Aorta (tissue), 5 donors: ENCODE measurements at regions not wholly inside any gene's neighbourhood (a gene's known extent, or its start where the extent isn't known, plus 50 kb on each side); places are given as distances from the start of the nearest gene placed in this dataset.

Experiments used
- ATAC-seq: fragments of 200-7000 bp; cut with Tn5 transposase; one replicate; pipeline ENCODE4 v1.9.1; 2022; ENCODE audit warnings: moderate library complexity; ENCODE audit not compliant: low FRiP score
- DNase-seq, 2 donors: peaks; one replicate each; pipeline ENCODE4 v3.0.0-alpha.2; 2020
- H3K27ac ChIP-seq, 2 donors: one replicate each; pipeline ENCODE4 v1.5.1; 2013; ENCODE audit warnings: low read length in 2 of 2, mild to moderate bottlenecking in 2 of 2, moderate library complexity in 2 of 2, control low read depth in 1 of 2, inconsistent platforms in 1 of 2, low read depth in 1 of 2
- H3K27me3 ChIP-seq, 2 donors: one replicate each; pipeline ENCODE4 v1.6.1; 2013; ENCODE audit warnings: control low read depth in 1 of 2, low read length in 1 of 2, mild to moderate bottlenecking in 1 of 2, moderate library complexity in 1 of 2; ENCODE audit not compliant: insufficient read depth in 2 of 2, control insufficient read depth in 1 of 2
- H3K36me3 ChIP-seq, 2 donors: one replicate each; pipeline ENCODE4 v1.6.1; 2013; ENCODE audit warnings: control low read depth in 1 of 2, low read length in 1 of 2, mild to moderate bottlenecking in 1 of 2; ENCODE audit not compliant: insufficient read depth in 2 of 2, control insufficient read depth in 1 of 2
- H3K4me1 ChIP-seq, 2 donors: one replicate each; pipeline ENCODE4 v1.6.1; 2013; ENCODE audit warnings: low read length in 2 of 2, control low read depth in 1 of 2, mild to moderate bottlenecking in 1 of 2, moderate library complexity in 1 of 2; ENCODE audit not compliant: insufficient read depth in 2 of 2, control insufficient read depth in 1 of 2
- H3K4me3 ChIP-seq, 2 donors: one replicate each; pipeline ENCODE4 v1.5.1; 2013; ENCODE audit warnings: low read length in 2 of 2, control low read depth in 1 of 2, mild to moderate bottlenecking in 1 of 2
- H3K9me3 ChIP-seq: one replicate; pipeline ENCODE4 v1.6.1; 2013; ENCODE audit warnings: mild to moderate bottlenecking, low read length; ENCODE audit not compliant: control insufficient read depth
- WGBS, 2 donors: extraction: QIAGEN DNeasy Blood & Tissue Kit; methylation state at CpG; one replicate each; pipeline ENCODE4 v1.1.7; 2013; 5-methylcytosine and 5-hydroxymethylcytosine counted together
- intact Hi-C, 2 donors: fragments of 100-400 bp; cut with DNase I; formaldehyde crosslinking; loops; one replicate each; pipeline versions ENCODE4 v1.14.2 to v1.15.0; 2022
- donor health status: healthy with polysubstance abuse.
- donor health status: Bipolar disorder and iron deficiency.
- donor health status: DM: no; HTN: no; CAD: no.
- donor health status: DM: no; HTN: no; CAD: no.
- donor health status: DM: yes; HTN: yes; CAD: no.

DNA sequence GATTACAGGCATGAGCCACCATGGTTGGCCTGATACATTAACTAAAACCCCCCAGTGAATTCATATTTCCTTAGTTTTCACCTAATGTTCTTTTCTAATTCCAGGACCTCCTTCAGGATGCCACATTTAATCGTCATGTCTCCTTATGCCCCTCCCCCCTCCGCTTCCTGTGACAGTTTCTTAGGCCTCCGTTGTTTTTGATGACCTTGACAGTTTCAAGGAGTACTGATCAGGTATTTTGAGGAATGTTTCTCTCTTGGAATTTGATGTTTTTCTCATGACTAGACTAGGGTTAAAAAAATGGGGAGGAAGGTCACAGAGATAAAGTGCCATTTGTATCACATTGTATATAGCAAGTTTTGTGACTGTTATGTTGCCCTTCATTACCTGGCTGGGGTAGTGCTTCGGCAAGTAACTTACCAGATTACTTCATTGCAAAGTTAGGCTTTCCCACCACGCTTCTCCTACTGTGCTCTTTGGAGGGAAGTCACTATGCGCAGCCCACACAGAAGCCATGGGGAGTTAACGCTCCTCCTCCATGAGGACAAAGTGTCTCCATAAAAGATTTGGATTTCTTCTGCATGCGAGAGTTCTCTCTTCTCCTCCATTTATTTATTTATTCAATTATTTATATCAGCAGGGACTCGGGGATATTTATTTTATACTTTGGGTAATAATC is 99.5 kb downstream of the NCR2 start:
- DNase-seq (no peak), ATAC-seq (no peak)
- no peak overlapping the region for H3K4me3 ChIP-seq
- no peaks in the 10 kb centered on the region for H3K4me1 ChIP-seq
- 75 to 78% methylated on average over 9 of the region's 9 CpGs for WGBS, 2 donors
- no peaks in the 10 kb centered on the region for H3K9me3 ChIP-seq
- no peak overlapping the region for H3K27ac ChIP-seq
- H3K36me3 ChIP-seq: no peaks in the 10 kb centered on the region
- intact Hi-C loops: loop anchor here in 1 of 2 donors (5.0 kb wide), 1 partner anchor 32 kb away; no protein-coding TSS in a partner anchor
- no peaks in the 10 kb centered on the region for H3K27me3 ChIP-seq

DNA sequence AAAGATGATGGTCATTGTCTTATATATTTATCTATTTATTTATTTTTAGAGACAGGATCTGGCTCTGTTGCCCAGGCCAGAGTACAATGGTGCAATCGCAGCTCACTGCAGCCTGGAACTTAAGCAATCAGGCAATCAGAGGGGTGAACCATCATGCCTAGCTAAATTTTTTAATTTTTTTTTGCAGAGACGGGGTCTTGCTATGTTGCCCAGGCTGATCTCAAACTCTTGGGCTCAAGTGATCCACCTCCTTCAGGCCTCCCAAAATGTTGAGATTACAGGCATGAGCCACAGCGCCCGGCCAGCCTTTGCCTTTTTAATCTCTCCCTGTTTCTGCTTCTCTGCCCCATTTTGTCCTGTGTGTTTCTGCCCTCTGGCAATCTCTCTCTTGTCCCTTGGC is 102.2 kb downstream of the NCR2 start:
- intact Hi-C loops: no loop called here
- H3K27me3 ChIP-seq: no peaks in the 10 kb centered on the region
- no peak for DNase-seq
- H3K4me1 ChIP-seq: no peaks in the 10 kb centered on the region
- H3K9me3 ChIP-seq: no peaks in the 10 kb centered on the region
- no peaks in the 10 kb centered on the region for H3K36me3 ChIP-seq
- ATAC-seq: no peak
- 92 to 95% methylated on average over 4 of the region's 4 CpGs for WGBS, 2 donors
- H3K4me3 ChIP-seq: no peak overlapping the region
- H3K27ac ChIP-seq: no peak overlapping the region

DNA sequence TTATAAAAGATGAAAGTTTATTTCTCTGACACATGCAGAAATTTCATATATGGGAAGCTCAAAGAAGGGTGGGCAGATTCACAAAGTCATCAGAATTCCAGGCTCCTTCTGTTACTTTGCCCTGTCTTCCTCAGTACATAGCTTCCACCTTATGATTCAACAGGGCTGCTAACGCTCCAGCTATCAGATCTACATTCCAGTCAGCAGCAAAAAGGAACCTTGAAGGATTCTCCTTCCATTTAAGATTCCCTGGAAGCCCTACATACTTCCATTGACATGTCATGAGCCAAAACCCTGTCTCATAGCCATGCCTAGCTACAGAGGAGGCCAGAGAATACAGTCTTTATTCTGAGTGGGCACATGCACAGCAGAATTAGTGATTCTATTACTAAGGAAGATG is 103.3 kb downstream of the NCR2 start:
- ATAC-seq (no peak), DNase-seq (no peak)
- 96 to 97% methylated on average over 1 of the region's 1 CpG for WGBS, 2 donors
- intact Hi-C loops: no loop called here
- Histone ChIP-seq H3K9me3 (no peaks in the 10 kb centered on the region), H3K4me3 (no peak overlapping the region), H3K4me1 (no peaks in the 10 kb centered on the region), H3K36me3 (no peaks in the 10 kb centered on the region), H3K27me3 (no peaks in the 10 kb centered on the region), H3K27ac (no peak overlapping the region)

DNA sequence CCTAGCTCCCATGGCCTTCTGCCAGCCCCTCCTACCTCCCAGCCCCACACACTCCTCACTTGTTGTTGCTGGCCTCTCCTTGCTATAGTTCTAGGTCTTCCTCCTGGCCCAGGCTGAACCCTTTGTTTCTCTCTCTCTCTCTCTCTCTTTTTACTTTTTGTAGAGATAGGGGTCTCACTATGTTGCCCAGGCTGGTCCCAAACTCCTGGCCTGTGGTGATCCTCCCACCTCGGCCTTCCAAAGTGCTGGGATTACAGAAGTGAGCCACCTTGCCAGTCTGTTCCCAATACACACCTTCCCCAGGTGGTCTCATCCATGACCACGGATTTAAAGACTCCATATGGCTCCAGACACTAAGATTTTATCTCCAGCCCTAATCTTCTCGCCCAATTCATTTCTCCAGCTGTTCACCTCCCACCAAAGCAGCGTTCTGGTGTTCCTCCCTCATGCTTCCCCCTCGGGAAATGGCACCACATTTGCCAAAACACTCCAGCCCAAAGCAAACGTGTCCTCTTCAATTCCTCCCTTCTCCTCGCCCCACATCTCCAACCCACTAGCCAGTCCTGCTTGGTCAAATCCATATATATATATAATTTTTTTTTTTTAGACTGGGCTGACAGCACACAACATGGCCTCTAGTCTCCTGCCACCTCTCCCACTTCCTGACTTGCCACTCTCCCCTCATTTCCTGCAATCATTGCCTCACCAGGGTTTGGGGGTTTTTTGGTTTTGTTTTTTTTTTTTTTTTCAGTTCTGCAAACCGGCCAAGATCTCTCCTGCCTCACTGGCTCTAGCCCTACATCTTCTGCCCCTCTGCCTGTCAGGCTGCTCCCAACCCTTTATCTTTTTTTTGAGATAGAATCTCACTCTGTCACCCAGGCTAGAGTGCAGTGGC is 104.4 kb downstream of the NCR2 start:
- no peak for DNase-seq
- H3K27ac ChIP-seq: no peak overlapping the region
- H3K4me1 ChIP-seq: no peaks in the 10 kb centered on the region
- no peaks in the 10 kb centered on the region for H3K9me3 ChIP-seq
- 80 to 84% methylated on average over 8 of the region's 8 CpGs for WGBS, 2 donors
- ATAC-seq: no peak
- no peak overlapping the region for H3K4me3 ChIP-seq
- intact Hi-C loops: no loop called here
- H3K27me3 ChIP-seq: no peaks in the 10 kb centered on the region
- H3K36me3 ChIP-seq: no peaks in the 10 kb centered on the region

DNA sequence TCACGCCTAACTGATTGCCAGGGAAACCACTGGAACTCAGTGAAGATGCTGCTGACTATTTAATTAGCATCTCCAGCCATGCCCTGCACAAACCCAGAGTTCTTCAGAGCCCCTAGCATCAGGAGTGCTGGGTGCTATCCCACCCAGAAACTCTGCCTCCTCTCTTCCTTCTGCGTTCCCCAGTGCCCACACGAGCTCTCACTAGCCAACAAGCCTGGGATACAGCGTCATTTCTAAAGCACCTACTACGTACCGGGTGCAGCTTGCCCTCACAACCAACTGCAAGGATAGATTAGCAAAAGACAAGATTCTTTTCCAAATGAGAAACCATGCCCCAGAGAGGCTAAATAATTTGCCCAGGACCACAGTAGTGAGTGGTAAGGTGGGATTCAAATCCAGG is 105.2 kb upstream of the FOXP4 start:
- H3K36me3 ChIP-seq: no peaks in the 10 kb centered on the region
- H3K9me3 ChIP-seq: no peaks in the 10 kb centered on the region
- H3K27me3 ChIP-seq: no peaks in the 10 kb centered on the region
- no peak overlapping the region for H3K27ac ChIP-seq
- WGBS, 2 donors: 95% methylated on average over 6 of the region's 6 CpGs
- H3K4me3 ChIP-seq: no peak overlapping the region
- intact Hi-C loops: no loop called here
- ATAC-seq: no peak
- no peaks in the 10 kb centered on the region for H3K4me1 ChIP-seq
- no peak for DNase-seq

DNA sequence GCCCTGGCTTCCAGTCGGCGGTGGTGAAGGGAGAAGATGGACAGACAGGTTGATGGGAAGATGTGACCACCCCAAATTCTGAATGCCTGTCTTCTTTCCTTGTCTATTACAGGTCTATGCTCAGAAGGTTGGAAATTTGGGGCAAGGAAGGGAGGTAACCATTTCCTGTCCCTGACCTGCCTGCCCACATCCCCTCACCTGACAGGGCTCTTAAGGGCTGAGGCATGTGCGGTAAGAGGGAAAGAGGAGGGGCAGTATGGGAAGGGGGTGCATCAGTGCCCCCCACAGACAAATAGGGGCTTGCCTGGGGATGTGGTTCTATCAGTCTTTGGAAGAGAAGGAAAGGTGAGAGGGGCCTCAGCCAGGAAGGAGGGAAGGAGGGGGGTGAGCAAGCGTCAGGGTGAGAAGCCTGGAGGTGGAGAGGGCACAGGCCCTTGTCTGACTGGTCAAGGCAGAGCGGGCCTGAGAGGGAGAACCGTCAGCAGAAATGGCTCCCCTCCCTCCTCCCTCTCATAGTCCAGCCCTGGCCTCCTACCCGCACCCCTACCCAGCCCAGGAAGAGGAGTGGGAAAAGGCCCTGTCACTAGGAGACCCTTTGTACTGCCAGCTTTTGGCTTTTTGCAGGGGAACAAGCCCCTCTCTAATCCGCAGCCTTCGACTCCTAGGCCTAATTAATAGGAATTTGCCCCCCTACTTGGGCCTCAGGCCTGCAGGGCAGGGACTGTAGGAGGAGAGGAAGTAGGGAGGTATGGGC is 104.4 kb upstream of the FOXP4 start:
- Histone ChIP-seq H3K9me3 (no peaks in the 10 kb centered on the region), H3K4me1 (no peaks in the 10 kb centered on the region), H3K27ac (no peak overlapping the region), H3K36me3 (no peaks in the 10 kb centered on the region), H3K4me3 (no peak overlapping the region), H3K27me3 (no peaks in the 10 kb centered on the region)
- 92 to 94% methylated on average over 9 of the region's 9 CpGs for WGBS, 2 donors
- DNase-seq (no peak), ATAC-seq (no peak)
- intact Hi-C loops: no loop called here

DNA sequence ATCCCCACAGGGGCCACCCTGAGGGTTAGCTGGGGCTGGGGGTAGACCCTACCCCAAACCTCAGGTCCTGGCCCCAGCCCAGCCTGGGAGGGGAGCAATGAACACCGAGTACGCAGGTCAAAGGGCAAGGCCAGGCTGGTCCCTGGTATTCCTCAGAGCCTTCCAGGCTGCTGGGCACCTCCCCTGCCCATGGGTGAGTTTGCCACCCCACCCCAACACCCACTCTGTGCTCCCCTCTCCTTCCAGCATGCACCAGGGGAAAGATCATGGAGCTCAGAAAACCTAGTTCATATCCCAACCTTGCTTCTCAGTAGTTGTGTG is 103.9 kb upstream of the FOXP4 start:
- intact Hi-C loops: no loop called here
- DNase-seq (no peak), ATAC-seq (no peak)
- WGBS, 2 donors: 92 to 100% methylated on average over 2 of the region's 2 CpGs
- H3K9me3 ChIP-seq: no peaks in the 10 kb centered on the region
- H3K27me3 ChIP-seq: no peaks in the 10 kb centered on the region
- H3K4me3 ChIP-seq: no peak overlapping the region
- H3K27ac ChIP-seq: no peak overlapping the region
- H3K36me3 ChIP-seq: no peaks in the 10 kb centered on the region
- no peaks in the 10 kb centered on the region for H3K4me1 ChIP-seq

DNA sequence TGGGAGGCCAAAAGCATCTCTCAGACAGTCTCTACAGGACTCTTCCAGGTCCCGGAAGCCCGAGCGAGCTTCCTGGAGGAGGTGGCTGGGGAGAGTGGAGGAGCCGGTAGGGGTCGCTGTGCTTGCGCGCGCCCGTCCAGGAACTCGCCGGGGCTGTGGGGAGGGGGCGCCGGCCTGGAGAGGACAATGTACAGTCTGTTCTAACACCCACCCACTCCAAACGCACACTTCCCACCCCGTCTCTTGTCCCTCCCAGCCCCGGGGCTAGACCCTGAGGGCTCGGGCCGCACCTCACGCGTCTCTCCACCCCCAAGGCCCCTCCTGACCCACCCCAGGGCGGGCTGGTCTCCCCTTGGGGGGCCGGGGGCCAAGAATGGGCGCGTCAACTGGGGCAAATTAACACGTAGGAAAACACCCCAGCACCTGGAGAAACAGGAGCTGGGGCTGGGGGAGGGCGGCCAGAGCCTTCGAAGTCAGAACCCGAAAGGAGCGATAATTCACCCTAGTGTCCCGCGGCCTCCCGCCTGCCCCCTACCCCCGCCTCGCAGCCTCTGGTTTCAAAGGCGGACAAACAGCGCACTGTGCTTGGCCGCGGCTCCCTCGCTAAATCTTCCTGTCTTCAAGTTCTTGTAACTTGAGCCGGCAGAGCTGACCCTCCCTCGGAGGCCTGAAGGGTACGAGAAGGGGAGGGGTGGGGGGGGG is 103.2 kb upstream of the FOXP4 start:
- H3K4me1 ChIP-seq: no peaks in the 10 kb centered on the region
- H3K9me3 ChIP-seq: no peaks in the 10 kb centered on the region
- ATAC-seq (peak; percentile 85), DNase-seq (peak; percentile 72 to 88)
- intact Hi-C loops: no loop called here
- H3K27ac ChIP-seq: no peak overlapping the region
- no peak overlapping the region for H3K4me3 ChIP-seq
- H3K36me3 ChIP-seq: no peaks in the 10 kb centered on the region
- H3K27me3 ChIP-seq: no peaks in the 10 kb centered on the region
- WGBS, 2 donors: 2 to 7% methylated on average over 40 to 42 of the region's 42 CpGs
